T-helper 2 cell treated with Interferon-gamma antibody and Interleukin-4, amounts not matched to agents 5 μg/mL and 100 μg/mL, for 36 hours (primary cell): ENCODE measurements at regions not wholly inside any gene's neighbourhood (a gene's known extent, or its start where the extent isn't known, plus 50 kb on each side); places are given as distances from the start of the nearest gene placed in this dataset.

ENCODE experiments used
- DNase-seq: peaks from one replicate; pipeline ENCODE4 v3.0.0; 2021; ENCODE audit warnings: low spot score
- H3K27ac Mint-ChIP-seq: one replicate; pipeline ENCODE4 v1.8.0; 2021; ENCODE audit warnings: mild to moderate bottlenecking, mixed read lengths
- H3K27me3 Mint-ChIP-seq: one replicate; pipeline ENCODE4 v1.8.0; 2021; ENCODE audit warnings: low read depth, mixed read lengths
- H3K36me3 Mint-ChIP-seq: one replicate; pipeline ENCODE4 v1.8.0; 2021; ENCODE audit warnings: low read depth, mixed read lengths
- H3K4me1 Mint-ChIP-seq: one replicate; pipeline ENCODE4 v1.8.0; 2021; ENCODE audit warnings: low read depth, mixed read lengths
- H3K4me3 Mint-ChIP-seq: one replicate; pipeline ENCODE4 v1.8.0; 2022; ENCODE audit warnings: mild to moderate bottlenecking, moderate library complexity, mixed read lengths
- H3K9me3 Mint-ChIP-seq: one replicate; pipeline ENCODE4 v1.8.0; 2021; ENCODE audit warnings: mixed read lengths

DNA sequence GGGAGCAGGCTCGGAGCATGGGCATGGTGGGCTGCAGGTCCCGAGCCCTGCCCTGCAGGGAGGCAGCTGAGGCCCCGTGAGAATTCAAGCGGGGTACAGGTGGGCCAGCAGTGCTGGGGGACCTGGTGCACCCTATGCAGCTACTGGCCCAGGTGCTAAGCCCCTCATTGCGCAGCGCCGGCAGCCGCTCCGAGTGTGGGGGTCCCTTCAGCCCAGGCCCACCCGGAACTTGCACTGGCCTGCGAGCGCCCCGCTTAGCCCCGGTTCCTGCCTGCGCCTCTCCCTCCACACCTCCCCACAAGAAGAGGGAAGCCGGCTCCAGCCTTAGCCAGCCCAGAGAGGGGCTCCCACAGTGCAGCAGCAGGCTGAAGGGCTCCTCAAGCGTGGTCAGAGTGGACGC, 250.7 kb downstream of the CRPPA start:
- H3K4me1 Mint-ChIP-seq = no peaks in the 10 kb centered on the region
- no peak for DNase-seq
- H3K4me3 Mint-ChIP-seq = no peak overlapping the region
- H3K27ac Mint-ChIP-seq = no peak overlapping the region
- H3K27me3 Mint-ChIP-seq = no peaks in the 10 kb centered on the region
- H3K9me3 Mint-ChIP-seq = no peaks in the 10 kb centered on the region
- H3K36me3 Mint-ChIP-seq = no peaks in the 10 kb centered on the region

DNA sequence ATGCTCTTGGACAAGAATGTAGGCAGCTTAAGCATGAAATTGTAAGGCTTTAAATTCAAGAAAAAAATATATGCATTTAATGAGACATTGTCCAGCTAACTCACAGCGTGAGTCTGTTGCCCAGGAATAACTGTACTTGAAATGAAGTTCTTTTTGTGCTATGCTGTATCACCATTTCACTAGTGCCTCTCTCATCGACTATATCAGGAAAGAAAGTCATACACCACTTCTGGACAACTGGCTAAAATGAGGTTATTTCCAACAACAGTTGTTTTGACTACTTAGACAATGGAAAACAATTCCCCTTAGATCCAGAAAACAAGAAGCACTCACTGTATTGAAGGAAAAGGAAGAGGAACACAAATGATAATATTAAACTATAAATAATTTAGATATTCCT, 251.8 kb downstream of the CRPPA start:
- Mint-ChIP-seq H3K9me3 (no peaks in the 10 kb centered on the region), H3K27me3 (no peaks in the 10 kb centered on the region), H3K4me1 (no peaks in the 10 kb centered on the region), H3K36me3 (no peaks in the 10 kb centered on the region), H3K4me3 (no peak overlapping the region), H3K27ac (no peak overlapping the region)
- no peak for DNase-seq

DNA sequence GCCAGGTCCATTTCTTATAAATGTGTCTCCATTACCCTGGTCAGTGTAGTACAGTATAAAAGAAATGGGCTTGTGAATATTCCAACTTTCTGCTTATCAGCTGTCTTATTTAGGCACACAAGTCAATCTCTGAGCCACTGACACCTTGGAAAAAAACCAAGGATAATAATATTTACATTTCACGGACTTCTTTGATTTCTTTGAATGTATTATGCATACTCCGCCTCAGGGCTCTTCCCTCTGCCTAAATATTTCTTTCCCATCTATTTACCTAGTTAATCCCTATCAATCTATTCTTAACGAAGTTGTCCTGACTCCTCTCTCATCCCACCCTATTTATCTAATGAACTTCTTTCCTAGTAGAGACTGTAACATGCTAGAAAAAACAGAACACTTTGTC, 253.8 kb downstream of the CRPPA start:
- no peaks in the 10 kb centered on the region for H3K4me1 Mint-ChIP-seq
- DNase-seq = no peak
- no peak overlapping the region for H3K4me3 Mint-ChIP-seq
- H3K27ac Mint-ChIP-seq = no peak overlapping the region
- H3K36me3 Mint-ChIP-seq = no peaks in the 10 kb centered on the region
- no peaks in the 10 kb centered on the region for H3K27me3 Mint-ChIP-seq
- no peaks in the 10 kb centered on the region for H3K9me3 Mint-ChIP-seq

DNA sequence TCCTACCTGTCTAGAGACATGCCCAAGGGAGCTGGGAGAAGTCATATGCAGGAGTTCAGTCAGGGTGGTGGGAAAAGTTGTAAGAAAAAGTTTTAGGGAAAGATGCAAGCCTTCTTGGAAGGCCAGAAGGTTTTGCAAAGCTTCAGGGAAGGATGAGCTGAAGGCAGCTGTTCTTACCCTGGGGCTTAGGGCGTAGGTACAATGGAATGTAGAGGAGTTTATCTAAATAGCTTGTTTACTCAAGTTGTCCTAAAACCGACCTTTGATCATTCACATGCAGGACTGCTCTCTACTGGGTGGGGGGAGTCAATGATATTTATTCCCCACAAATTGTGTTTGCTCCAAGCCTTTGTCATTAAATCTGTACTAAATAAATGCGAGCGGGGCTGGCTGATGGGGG, 277.0 kb downstream of the CRPPA start:
- no peak overlapping the region for H3K4me3 Mint-ChIP-seq
- H3K27ac Mint-ChIP-seq = no peak overlapping the region

DNA sequence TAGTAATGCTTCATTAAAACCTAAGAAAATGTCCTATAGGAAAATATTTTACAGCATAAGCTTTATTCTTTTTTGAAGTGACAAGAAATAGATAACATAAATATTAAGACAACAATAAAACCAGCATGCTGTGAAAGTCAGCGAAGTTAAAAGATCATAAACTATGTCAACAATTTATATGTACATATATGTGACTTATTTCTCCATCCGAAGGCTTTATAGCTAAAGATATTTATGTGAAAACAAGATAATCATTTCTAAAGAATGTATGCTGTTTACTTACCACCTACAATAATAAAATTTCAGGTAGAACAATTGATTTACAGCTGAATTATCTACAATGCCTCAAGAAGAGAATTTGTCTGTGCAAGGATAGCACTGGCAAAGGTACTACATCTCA, 283.4 kb downstream of the CRPPA start:
- H3K4me3 Mint-ChIP-seq = no peak overlapping the region
- no peaks in the 10 kb centered on the region for H3K36me3 Mint-ChIP-seq
- no peak for DNase-seq
- H3K27ac Mint-ChIP-seq = no peak overlapping the region
- H3K9me3 Mint-ChIP-seq = no peaks in the 10 kb centered on the region
- no peaks in the 10 kb centered on the region for H3K27me3 Mint-ChIP-seq
- no peaks in the 10 kb centered on the region for H3K4me1 Mint-ChIP-seq

More for the DNA sequence above, 277.0 kb downstream of the CRPPA start:
- Mint-ChIP-seq H3K9me3 (peaks cover 23% of the 10 kb centered on the region), H3K4me1 (no peaks in the 10 kb centered on the region), H3K27me3 (no peaks in the 10 kb centered on the region), H3K36me3 (no peaks in the 10 kb centered on the region)
- no peak for DNase-seq

DNA sequence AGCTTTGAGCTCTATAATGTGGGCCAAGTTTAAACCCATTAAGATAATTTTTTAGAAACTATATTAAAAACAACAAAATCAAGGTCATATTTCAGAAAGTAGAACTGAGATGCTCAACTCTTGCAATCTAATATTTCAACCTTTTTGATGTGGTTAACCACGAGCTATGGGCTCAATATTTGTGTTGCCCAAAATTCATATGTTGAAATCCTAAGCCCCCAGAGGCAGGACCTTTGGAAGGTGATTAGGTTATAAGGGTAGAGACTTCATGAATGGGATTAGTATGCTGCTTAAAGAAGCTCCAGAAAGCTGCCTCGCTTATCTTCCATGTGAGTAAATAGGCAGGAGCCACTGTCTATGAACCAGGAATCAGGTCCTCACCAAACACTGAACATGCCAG, 284.4 kb downstream of the CRPPA start:
- Mint-ChIP-seq H3K9me3 (no peaks in the 10 kb centered on the region), H3K27ac (no peak overlapping the region), H3K4me3 (no peak overlapping the region), H3K4me1 (no peaks in the 10 kb centered on the region), H3K36me3 (no peaks in the 10 kb centered on the region), H3K27me3 (no peaks in the 10 kb centered on the region)
- DNase-seq = no peak

DNA sequence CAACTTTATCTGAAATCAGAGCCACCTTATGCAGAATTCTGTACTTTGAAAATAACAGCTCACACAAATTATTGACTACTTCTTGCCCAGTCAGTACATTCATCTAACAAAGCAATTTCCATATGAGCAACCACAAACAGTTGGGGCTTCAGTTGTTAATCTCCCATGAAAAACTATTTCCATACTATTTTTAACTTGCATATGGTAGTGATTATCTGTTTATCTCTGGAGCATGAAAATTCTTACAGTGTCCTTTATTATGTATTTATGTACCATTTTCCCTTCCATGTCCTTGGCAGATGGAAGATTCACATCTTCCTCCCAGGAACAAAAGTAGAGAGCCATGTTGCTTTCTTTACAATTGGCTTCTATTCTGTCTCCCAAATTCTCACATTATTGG, 285.7 kb downstream of the CRPPA start:
- no peaks in the 10 kb centered on the region for H3K36me3 Mint-ChIP-seq
- no peak overlapping the region for H3K27ac Mint-ChIP-seq
- H3K4me3 Mint-ChIP-seq = no peak overlapping the region
- no peak for DNase-seq
- no peaks in the 10 kb centered on the region for H3K27me3 Mint-ChIP-seq
- H3K9me3 Mint-ChIP-seq = no peaks in the 10 kb centered on the region
- no peaks in the 10 kb centered on the region for H3K4me1 Mint-ChIP-seq

DNA sequence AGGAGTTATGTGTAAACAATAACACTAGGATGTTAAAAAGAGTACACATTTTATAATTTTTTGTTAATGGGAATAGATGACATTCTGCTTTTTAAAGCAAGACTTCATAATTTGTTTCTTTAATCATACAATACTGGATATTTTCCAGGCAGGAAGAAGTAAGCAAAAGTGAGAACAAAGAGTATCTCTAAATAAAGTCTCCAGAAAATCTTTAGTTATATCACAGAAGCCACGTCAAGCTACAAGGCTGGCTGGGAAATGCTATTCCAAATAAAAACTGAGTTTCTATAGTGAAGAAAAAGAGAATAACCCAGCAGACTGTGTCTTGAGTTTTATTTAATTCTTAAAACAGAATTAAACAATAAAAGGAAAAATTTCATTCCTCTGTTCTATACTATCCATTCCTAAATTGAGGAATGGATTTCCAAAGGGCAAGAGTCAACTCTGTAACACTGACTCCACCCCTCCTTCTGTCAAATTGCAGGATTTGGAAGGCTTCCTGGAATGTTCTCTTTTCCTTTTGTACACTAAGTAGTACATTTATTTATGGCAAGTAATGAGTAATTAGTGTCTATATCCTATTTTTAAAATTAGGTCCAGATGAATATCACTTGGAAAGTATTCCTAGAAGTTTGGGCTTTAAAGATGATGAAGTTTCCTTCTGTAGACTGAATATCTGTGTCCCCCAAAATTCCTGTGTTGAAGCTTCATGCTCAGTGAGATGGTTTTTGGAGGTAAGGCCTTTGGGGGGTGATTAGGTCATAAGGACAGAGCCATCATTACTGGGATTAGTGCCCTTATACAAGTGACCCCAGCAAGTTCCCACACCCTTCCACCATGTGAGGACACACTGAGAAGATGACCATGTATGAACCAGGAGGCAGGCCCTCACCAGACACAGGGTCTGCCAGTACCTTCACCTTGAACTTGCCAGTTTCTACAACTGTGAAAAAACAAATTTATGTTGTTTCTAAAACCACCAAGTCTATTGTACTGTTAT, 290.9 kb downstream of the CRPPA start:
- DNase-seq = no peak
- Mint-ChIP-seq H3K27me3 (no peaks in the 10 kb centered on the region), H3K4me3 (no peak overlapping the region), H3K27ac (no peak overlapping the region), H3K4me1 (no peaks in the 10 kb centered on the region), H3K36me3 (no peaks in the 10 kb centered on the region), H3K9me3 (no peaks in the 10 kb centered on the region)

DNA sequence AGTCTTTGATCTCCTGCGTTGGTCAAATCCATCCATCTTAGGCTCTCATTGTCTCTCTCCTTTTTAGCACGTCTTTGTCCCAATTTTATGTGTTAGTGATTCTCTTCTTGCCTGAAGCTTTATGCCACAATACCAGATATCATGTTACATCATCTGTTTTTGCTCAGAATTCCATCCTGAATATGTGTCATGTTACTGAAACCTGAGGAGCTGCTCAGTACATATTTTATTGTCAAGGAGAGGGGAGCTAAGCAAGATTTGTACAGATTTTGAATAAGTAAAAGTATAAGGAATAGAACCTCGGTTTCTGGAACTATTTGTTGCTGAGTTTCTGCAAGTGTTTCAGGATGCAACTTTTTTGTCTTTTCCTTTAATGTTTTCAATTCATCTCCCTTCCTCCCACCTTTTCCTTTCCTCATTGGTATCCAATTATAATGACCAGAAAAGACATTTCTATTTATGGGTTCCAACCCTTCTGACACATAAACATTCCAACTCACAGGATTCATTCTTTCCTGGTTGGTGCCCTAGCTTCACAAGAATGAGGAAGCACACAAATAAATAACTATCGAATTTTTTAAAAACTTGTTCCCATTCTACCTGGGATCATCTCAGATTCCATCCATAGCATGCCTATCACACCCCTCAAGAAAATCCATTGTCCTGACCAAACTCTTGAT, 291.8 kb downstream of the CRPPA start:
- H3K36me3 Mint-ChIP-seq = no peaks in the 10 kb centered on the region
- H3K4me3 Mint-ChIP-seq = no peak overlapping the region
- no peaks in the 10 kb centered on the region for H3K9me3 Mint-ChIP-seq
- no peaks in the 10 kb centered on the region for H3K27me3 Mint-ChIP-seq
- H3K27ac Mint-ChIP-seq = no peak overlapping the region
- DNase-seq = no peak
- no peaks in the 10 kb centered on the region for H3K4me1 Mint-ChIP-seq

DNA sequence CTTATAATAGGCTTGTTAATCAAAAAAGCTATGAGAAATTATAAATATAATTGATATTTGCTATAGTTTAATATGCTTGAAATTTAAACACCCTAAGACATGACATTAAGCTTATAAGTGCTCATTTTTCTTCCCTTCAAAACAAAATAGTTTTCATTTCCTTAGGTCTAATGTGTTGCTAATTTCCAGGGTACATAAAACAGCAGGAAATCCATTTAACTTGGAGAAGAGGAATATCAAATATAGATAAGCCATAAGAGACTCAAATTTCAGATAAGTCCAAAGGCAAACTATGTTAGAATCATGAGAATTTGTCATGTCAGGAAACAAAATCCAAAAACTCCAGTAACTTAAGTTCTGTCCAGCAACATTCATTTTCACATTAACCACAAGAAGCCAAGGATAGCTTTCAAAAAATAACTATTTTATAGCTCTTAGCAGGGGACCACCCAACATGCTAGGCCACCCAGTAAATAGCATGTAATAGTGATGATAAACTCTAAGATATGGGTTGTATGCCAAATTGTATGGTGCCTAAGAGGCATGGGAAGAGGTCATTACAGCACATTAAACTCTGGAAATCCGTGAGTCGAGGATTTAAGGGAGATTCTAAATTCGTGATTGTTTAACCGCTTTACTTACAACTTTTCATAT, 298.1 kb downstream of the CRPPA start:
- Mint-ChIP-seq H3K4me3 (no peak overlapping the region), H3K27ac (no peak overlapping the region), H3K4me1 (no peaks in the 10 kb centered on the region), H3K9me3 (no peaks in the 10 kb centered on the region), H3K27me3 (no peaks in the 10 kb centered on the region), H3K36me3 (no peaks in the 10 kb centered on the region)
- DNase-seq = no peak

DNA sequence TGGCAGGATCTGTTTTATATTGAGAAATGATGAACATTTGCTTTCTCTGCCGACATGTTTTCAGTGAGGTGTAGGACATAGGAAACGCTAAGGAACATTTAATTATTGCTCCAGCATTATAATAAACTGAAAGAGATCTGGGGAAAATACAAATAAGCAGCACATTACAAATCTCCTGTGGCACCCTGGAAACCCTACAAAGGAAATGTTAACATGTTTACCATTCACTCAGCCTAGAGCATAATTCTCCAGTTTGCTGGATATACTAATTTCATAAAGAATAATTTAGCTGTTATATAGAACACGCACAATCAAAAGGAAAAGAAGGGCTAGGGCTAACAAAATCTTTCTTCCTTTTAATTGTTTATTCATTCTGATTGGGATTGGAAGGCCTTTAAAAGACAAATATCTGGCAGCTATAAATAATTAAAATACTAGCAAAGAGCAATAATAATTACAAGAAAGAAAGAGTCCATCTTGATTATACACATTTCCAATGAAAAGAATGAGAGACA, 299.4 kb downstream of the CRPPA start:
- Mint-ChIP-seq H3K27ac (no peak overlapping the region), H3K27me3 (no peaks in the 10 kb centered on the region), H3K36me3 (no peaks in the 10 kb centered on the region), H3K4me3 (no peak overlapping the region), H3K4me1 (no peaks in the 10 kb centered on the region), H3K9me3 (no peaks in the 10 kb centered on the region)
- no peak for DNase-seq

DNA sequence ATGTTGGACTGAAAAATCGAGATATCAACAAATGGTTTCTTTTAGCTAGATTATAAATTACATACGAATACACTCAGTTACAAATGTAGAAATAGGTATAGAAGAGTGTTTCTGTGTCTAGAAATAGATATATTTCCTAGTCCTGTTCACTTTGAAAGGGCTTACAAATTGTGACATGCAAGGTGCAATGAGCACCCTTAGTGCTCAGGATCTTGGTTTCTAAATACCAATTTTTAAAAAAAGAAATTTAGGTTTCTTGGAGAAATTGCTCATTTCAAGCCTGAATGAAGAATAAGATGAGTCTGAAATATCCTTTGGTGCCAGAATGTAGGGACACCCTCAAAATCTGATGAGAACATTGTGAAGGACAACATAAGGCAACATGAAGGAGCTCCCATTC, 306.0 kb downstream of the CRPPA start:
- Mint-ChIP-seq H3K9me3 (peaks cover 5% of the 10 kb centered on the region), H3K4me1 (peaks cover 3% of the 10 kb centered on the region), H3K36me3 (no peaks in the 10 kb centered on the region), H3K27me3 (no peaks in the 10 kb centered on the region), H3K27ac (no peak overlapping the region), H3K4me3 (no peak overlapping the region)
- no peak for DNase-seq

DNA sequence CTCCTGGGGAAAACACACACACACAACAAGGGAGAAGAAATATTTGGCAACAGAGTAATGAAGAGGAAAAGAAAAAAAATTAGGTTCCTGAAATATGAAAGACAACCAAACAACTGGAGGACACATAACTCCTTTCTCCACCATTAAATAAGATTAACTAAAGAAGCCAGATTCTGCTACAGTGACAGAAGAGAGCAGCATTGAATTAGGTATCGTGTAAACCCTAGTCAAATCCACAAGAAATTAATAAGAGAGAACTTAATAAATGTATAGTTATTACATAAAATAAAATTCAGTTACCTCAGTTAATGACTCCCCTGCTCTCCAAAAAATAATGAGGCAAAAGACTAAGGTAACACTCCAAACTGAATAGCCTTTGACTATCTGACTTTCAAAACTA, 306.7 kb downstream of the CRPPA start:
- no peak overlapping the region for H3K27ac Mint-ChIP-seq
- peaks cover 3% of the 10 kb centered on the region for H3K4me1 Mint-ChIP-seq
- DNase-seq = no peak
- H3K36me3 Mint-ChIP-seq = no peaks in the 10 kb centered on the region
- H3K27me3 Mint-ChIP-seq = no peaks in the 10 kb centered on the region
- no peak overlapping the region for H3K4me3 Mint-ChIP-seq
- peaks cover 11% of the 10 kb centered on the region for H3K9me3 Mint-ChIP-seq

DNA sequence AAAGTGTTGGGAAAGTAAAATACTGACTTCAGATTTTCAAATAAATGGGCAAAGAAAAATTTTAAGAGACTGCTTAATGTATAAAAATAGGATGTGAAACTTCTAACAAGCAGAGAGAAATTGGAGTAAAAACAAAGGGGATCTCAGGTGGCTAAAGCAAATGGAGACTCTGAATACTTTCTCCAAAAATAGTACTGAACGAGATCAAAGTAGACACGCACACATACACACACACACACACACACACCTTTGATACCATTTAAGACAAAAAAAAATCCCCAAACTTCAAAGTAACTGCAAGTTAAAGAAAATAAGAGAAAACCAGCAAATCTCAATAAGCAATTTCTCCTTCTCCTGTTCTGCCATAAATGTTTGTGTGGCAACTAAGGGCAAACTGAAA, 307.3 kb downstream of the CRPPA start:
- H3K27me3 Mint-ChIP-seq = no peaks in the 10 kb centered on the region
- no peak overlapping the region for H3K4me3 Mint-ChIP-seq
- DNase-seq = no peak
- no peak overlapping the region for H3K27ac Mint-ChIP-seq
- no peaks in the 10 kb centered on the region for H3K36me3 Mint-ChIP-seq
- H3K4me1 Mint-ChIP-seq = peaks cover 3% of the 10 kb centered on the region
- peaks cover 12% of the 10 kb centered on the region for H3K9me3 Mint-ChIP-seq
